ENCODE measurements at regions not wholly inside any gene's neighbourhood (a gene's known extent, or its start where the extent isn't known, plus 50 kb on each side); places are given as distances from the start of the nearest gene placed in this dataset.

DNA sequence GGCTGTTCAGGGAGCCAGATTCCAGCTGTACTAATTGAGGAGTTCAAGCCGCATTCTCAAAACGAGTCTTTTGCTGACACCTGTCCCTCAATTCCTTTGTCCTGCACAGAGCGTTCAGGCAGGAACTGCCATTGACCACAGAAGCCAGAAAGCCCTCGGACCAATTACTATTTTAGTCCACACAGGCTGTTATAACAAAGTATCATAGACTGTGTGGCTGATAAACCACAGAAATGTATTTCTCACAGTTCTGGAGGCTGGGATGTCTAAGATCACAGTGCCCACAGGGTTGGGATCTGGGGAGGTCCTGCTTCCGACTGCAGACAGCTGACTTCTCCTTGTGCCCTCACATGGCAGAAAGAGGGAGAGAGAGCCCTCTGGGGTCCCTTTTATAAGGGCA is 119.8 kb upstream of the ATP6AP2 start:
- H3K27me3 ChIP-seq (ENCODE audit: control insufficient read depth, insufficient read depth, low read length): no peaks in the 10 kb centered on the region
- H3K36me3 ChIP-seq (ENCODE audit: control insufficient read depth, insufficient read depth, low read length): no peaks in the 10 kb centered on the region
- no peak for FAIRE-seq
- no peak overlapping the region for H3K4me3 ChIP-seq (ENCODE audit: low read depth, low read length)
- TF ChIP-seq, protein P1, sequence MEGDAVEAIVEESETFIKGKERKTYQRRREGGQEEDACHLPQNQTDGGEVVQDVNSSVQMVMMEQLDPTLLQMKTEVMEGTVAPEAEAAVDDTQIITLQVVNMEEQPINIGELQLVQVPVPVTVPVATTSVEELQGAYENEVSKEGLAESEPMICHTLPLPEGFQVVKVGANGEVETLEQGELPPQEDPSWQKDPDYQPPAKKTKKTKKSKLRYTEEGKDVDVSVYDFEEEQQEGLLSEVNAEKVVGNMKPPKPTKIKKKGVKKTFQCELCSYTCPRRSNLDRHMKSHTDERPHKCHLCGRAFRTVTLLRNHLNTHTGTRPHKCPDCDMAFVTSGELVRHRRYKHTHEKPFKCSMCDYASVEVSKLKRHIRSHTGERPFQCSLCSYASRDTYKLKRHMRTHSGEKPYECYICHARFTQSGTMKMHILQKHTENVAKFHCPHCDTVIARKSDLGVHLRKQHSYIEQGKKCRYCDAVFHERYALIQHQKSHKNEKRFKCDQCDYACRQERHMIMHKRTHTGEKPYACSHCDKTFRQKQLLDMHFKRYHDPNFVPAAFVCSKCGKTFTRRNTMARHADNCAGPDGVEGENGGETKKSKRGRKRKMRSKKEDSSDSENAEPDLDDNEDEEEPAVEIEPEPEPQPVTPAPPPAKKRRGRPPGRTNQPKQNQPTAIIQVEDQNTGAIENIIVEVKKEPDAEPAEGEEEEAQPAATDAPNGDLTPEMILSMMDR (IDR thresholded peaks at IDR 0.05; ENCODE audit: insufficient read depth, low read length, severe bottlenecking): no peak
- no peak for DNase-seq (ENCODE audit: low read depth)

DNA sequence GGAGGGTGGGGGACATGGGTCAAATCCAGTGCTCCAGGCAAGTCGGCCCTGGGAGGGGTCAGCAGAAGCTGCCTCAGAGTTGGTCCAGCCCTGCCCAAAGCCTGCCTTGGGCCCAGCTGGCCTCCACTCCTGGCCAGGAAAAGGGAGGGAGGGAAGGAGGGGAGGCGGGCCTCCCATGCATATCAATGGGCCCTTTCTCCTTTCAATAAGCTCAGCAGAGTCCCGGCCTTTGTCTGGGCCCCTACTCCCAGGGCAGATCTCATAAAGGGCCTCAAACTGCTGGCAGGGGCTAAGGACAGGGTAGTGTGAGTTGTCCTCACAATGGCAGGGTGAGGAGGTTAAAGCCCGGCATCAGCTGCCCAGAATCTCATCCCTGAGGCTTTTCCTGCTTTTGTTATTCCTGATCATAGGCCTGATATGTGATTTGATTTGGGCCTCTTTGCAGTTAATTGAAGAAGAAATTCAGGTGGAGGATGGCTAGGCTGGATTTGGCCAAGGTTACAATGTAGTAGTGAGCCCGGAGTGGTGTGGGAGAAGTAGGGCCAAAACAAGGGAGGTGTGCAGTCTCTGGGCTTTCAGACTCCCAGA is 121.1 kb upstream of the ATP6AP2 start:
- FAIRE-seq (no peak), DNase-seq (ENCODE audit: low read depth) (no peak)
- Histone ChIP-seq H3K36me3 (ENCODE audit: control insufficient read depth, insufficient read depth, low read length) (no peaks in the 10 kb centered on the region), H3K27me3 (ENCODE audit: control insufficient read depth, insufficient read depth, low read length) (no peaks in the 10 kb centered on the region), H3K4me3 (ENCODE audit: low read depth, low read length) (no peak overlapping the region)
- TF ChIP-seq, protein P1 (IDR thresholded peaks at IDR 0.05; ENCODE audit: insufficient read depth, low read length, severe bottlenecking): no peak

DNA sequence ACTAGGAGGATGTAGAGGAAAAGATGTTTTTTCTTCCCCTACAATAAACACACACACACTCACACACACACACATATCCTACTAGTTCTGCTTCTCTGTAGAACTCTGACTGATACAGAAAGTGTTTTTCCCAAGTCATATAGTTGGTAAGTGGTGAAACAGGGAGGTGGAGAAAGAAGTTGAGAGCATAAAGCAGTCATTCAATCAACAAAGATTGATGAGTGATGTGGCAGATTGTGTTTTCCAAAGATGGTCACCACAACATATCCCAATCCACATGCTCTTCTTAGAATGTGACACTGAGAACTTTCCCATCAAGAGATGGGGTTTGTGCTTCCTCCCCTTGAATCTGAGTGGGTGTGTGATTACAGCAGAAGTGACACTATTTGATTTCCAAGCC is 123.4 kb upstream of the ATP6AP2 start:
- H3K4me3 ChIP-seq (ENCODE audit: low read depth, low read length): no peak overlapping the region
- no peak for DNase-seq (ENCODE audit: low read depth)
- H3K27me3 ChIP-seq (ENCODE audit: control insufficient read depth, insufficient read depth, low read length): no peaks in the 10 kb centered on the region
- peak; percentile 60 for FAIRE-seq
- TF ChIP-seq, protein P1 (IDR thresholded peaks at IDR 0.05; ENCODE audit: insufficient read depth, low read length, severe bottlenecking): no peak
- H3K36me3 ChIP-seq (ENCODE audit: control insufficient read depth, insufficient read depth, low read length): no peaks in the 10 kb centered on the region

DNA sequence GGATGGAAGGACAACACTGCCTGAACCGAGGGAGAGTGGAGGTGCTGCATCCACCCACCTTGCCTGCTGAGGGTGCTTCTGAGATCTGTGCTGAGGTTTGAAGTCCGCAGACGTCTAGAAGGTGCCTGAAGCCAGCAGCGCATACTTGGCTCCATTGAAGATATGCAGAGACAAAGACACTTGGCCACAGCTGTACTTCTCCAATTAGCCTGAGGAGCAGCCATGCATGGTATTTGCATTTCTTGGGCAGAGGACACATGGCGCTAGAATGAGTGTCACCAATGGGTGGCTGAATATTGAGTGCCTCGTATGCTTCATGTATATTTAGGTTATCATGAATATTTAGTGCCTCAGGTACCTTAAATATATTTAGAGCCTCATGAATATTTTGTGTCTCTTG is 128.7 kb upstream of the ATP6AP2 start:
- no peak for DNase-seq (ENCODE audit: low read depth)
- no peak for FAIRE-seq
- no peaks in the 10 kb centered on the region for H3K27me3 ChIP-seq (ENCODE audit: control insufficient read depth, insufficient read depth, low read length)

DNA sequence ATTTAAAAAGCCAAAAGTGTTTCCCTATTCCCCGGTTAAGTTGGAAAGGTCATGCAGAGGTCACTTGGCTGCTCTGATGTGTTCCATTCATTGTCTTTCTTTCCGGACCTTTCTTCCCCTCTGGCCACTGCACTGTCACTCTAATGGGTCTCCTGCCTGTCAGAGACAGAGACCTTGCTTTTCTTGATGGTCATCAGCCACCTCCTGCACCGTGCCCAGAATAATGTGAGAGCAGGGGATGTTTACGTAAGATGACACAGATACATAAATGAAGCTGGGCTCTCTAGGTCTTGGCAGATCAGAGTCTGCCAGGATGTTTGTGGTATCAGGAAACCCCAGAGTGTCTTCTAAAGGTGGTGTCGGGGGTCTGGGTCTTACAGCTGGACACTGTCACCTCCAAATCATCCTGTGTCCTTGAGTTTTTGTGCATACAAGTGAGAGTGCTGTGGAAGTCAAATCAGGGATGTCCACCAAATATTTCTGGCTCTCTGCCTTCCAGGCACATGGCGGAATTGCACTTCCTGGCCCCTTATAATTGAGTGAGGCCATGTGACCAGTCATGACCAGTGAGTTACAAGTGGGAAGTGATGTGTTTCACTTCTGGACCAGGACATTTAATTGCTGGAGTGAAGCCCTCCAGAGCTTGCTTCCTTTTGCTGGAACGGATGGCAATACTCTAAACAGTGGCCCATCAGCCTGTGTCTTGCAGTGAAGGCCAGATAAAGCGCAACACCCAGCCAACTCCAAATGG is 130.6 kb upstream of the ATP6AP2 start:
- H3K4me3 ChIP-seq (ENCODE audit: low read depth, low read length): no peak overlapping the region
- DNase-seq (ENCODE audit: low read depth) (no peak), FAIRE-seq (no peak)
- TF ChIP-seq, protein P1 (IDR thresholded peaks at IDR 0.05; ENCODE audit: insufficient read depth, low read length, severe bottlenecking): no peak
- H3K27me3 ChIP-seq (ENCODE audit: control insufficient read depth, insufficient read depth, low read length): no peaks in the 10 kb centered on the region
- no peaks in the 10 kb centered on the region for H3K36me3 ChIP-seq (ENCODE audit: control insufficient read depth, insufficient read depth, low read length)

More for the DNA sequence above, 128.7 kb upstream of the ATP6AP2 start:
- Histone ChIP-seq H3K36me3 (ENCODE audit: control insufficient read depth, insufficient read depth, low read length) (no peaks in the 10 kb centered on the region), H3K4me3 (ENCODE audit: low read depth, low read length) (no peak overlapping the region)
- TF ChIP-seq, protein P1 (IDR thresholded peaks at IDR 0.05; ENCODE audit: insufficient read depth, low read length, severe bottlenecking): no peak

Measured in bronchial epithelial cell (primary cell).